ENCODE measurements at regions not wholly inside any gene's neighbourhood (a gene's known extent, or its start where the extent isn't known, plus 50 kb on each side); places are given as distances from the start of the nearest gene placed in this dataset.
"Not testable (repeated sequence)": the region's sequence is repeated elsewhere in the genome, so short reads cannot be mapped to it uniquely, and the experiment has no call there.

DNA sequence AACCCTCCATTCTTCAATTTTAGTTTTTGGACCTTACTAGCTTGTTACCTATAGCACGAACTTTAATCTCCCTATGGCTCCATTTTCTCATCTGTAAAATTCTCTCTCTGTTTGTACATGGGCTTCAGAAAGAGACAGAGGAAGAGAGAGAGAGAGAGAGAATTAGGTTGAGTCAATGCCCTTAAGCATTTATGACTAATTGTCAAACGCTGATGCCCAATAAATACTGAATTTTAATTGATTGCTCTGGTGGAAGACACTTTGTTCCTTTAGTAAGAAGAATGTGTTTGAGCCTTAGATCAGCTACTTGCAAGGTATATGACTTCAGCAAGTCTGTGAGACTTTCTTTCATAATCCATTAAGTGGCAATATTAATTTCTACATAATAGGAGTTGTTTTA, 743.1 kb upstream of the ADGRL4 start:
- no peak for DNase-seq (ENCODE audit: low spot score)

DNA sequence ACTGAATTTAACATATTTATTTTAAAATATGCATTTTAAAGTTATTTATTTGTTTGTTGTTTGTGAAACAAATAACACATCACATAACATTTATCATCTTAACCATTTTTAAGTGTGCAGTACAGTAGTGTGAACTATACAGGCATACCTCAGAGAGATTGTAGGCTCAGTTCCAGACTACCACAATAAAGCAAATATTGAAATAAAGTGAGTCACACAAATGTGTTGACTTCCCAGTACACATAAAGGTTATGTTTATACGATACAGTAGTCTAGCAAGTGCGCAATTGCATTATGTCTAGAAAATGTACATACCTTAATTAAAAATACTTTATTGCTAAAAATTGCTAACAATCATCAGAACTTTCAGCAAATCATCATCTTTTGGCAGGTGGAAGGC, 739.4 kb upstream of the ADGRL4 start:
- no peak for DNase-seq (ENCODE audit: low spot score)

DNA sequence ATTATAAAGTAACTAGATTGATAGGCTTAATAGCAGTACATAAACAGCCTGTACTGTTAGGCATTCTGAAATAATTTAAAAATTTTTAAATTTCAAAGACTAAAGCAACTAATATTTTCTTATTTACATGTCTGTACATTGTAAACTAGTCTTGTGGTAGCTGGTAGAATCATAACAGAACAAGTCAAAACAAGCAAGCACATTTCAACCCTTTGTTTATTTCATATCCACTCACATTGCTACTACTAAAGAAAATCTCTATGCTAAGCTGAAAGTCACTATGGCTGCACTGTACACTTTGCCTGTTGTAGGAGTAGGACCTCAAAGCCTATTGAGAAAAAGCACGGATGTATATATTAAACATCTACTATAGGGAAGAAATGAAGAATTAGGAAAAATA, 738.2 kb upstream of the ADGRL4 start:
- DNase-seq (ENCODE audit: low spot score) = no peak

GRCh38 chr1:79741720-79742421, 735.3 kb upstream of the ADGRL4 start:
- DNase-seq (ENCODE audit: low spot score) = no peak

DNA sequence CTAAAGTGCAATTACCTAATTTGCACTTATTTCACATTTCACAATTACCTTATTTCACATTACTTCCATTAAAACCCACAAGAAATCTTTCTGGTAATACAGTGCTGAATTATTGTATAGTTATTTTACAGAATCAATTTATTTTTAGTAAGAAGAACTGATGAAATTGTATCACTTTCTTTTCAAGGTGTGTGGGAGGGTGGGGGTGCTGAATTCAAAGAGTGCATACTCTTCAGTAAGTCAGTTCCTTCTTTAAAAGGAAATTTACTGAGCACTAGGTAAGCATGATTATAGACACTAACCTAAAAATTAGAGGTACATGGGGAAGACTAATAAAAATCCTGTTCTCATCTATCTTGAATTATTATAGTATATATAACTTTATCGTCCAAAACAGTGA, 731.6 kb upstream of the ADGRL4 start:
- DNase-seq (ENCODE audit: low spot score) = no peak

- DNase-seq (ENCODE audit: low spot score) = no peak
Measured at GRCh38 chr1:79737193-79737592, 730.7 kb upstream of the ADGRL4 start.

DNA sequence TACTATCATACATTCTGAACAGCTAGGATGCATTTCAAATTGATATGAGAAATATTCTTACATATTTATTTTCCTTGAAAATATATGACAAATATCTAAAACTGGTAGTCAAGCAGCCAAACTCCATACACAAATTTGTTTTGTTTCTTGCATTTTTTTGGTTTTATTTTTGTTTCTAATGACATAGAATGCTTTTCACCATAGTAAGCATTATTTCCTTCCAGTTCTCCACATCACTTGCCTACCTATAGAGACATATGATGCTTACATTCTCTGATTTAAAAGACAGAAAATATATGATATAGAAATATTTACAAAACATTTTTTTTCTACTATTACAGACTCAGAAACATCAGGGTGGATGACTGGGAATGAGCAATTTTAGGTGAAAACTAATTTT, 726.4 kb upstream of the ADGRL4 start:
- no peak for DNase-seq (ENCODE audit: low spot score)

GRCh38 chr1:79726911-79727310, 720.4 kb upstream of the ADGRL4 start:
- DNase-seq (ENCODE audit: low spot score) = no peak

GRCh38 chr1:79726321-79726720, 719.8 kb upstream of the ADGRL4 start:
- no peak for DNase-seq (ENCODE audit: low spot score)

GRCh38 chr1:79716447-79716846, 709.9 kb upstream of the ADGRL4 start:
- peak; percentile 4 for DNase-seq (ENCODE audit: low spot score)

- no peak for DNase-seq (ENCODE audit: low spot score)
Measured at GRCh38 chr1:79714664-79715063, 708.1 kb upstream of the ADGRL4 start.

GRCh38 chr1:79711001-79711431, 704.5 kb upstream of the ADGRL4 start:
- no peak for DNase-seq (ENCODE audit: low spot score)

DNA sequence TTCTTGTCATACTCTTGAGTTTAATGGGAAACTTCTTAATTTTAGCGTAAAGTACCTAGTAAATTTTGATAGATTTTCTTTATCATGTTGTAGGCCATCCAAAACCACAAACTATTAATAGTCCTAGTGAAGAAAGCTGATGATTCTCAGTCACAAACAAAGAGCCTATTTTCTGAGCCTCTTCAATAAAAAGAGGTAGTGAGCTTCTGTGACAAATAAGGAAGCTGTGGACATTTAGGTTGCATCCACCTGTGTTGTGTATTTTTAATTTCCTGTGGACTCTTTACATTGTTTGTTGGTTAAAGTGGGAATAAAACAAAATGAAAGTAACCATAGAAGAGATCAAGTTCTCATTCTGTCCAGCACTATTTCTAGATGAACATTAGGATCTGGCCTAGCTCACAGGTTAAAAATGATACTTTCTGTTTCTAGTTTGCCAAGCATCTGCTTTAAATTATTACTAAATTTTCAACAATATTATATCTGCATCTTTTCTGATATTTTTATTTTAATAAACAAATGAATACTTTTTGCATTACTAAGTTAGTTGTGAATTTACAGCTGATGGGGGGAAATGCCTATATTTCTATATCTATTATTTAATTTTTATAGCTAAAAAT, 702.2 kb upstream of the ADGRL4 start:
- no peak for DNase-seq (ENCODE audit: low spot score)

- no peak for DNase-seq (ENCODE audit: low spot score)
Measured at GRCh38 chr1:79705218-79705617, 698.7 kb upstream of the ADGRL4 start.

- DNase-seq (ENCODE audit: low spot score) = no peak
Measured at GRCh38 chr1:79704067-79704466, 697.5 kb upstream of the ADGRL4 start.

GRCh38 chr1:79702336-79702999, 695.9 kb upstream of the ADGRL4 start:
- not testable (repeated sequence) for DNase-seq (ENCODE audit: low spot score)

GRCh38 chr1:79695138-79695537, 688.6 kb upstream of the ADGRL4 start:
- DNase-seq (ENCODE audit: low spot score) = no peak

- no peak for DNase-seq (ENCODE audit: low spot score)
Measured at GRCh38 chr1:79694241-79694640, 687.7 kb upstream of the ADGRL4 start.

DNA sequence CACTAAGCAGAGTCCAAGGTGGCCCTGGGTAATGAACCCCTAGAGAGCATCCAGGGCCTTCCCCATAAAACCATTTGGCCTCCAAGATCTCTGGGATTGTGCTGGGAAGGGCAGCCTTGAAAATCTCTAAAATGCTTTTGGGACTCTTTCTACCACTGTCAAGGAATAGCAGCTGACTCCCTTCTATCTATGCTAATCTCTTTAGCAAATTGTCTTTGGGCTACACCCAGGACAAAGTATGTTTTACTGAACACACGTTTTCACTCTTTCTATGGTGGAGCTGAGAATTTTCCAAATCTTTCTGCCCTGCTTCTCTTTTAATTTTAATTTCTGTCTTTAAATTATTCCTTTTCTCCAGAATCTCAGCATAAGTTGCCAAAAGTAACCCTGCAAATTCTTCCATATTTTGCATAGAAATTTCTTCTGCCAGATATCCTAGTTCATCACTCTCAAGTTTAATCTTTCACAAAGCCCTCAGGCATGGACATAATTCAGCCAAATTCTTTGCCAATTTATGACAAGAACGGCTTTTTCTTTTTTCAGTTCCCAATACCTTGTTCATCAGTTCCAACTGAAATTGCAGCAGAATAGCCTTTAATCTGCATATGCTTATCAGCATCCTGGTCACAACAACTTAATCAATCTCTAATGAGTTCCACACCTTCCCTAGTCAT, 687.0 kb upstream of the ADGRL4 start:
- no peak for DNase-seq (ENCODE audit: low spot score)

DNA sequence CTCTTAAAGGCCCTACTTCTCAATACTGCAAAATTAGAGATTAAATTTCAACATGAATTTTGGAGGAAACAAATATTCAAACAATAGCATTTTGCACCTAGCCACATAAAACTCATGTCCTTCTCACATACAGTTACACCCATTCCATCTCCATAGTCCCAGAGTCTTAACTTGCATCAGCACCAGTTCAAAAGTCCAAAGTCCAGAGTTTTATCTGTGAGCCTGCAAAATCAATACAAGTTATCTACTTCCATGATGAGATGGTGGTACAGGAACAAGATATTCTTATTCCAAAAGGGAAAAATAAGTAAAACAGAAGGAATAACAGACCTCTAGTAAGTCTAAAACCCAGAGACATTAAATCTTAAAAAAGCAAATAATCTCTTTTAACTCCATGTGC, 686.0 kb upstream of the ADGRL4 start:
- DNase-seq (ENCODE audit: low spot score) = no peak

DNA sequence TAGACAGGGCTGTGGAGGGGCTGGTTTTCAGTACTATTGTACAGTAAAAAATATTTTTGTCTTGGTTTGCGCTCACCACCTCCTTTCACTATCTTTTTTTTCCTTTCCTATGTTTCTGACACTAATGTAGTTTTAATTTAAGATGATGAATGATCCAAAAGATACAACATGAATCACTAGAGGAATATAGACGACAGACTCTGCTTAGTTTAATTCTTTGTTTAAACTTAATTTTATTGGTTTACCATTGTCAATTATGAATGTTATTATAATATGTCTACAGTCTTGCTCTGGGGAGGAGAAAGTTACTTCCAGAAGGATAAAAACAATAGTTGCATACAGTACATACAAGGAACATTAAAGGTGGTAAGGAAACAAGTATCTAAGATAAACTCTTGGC, 682.4 kb upstream of the ADGRL4 start:
- DNase-seq (ENCODE audit: low spot score) = no peak

- no peak for DNase-seq (ENCODE audit: low spot score)
Measured at GRCh38 chr1:79683420-79683819, 676.9 kb upstream of the ADGRL4 start.

DNA sequence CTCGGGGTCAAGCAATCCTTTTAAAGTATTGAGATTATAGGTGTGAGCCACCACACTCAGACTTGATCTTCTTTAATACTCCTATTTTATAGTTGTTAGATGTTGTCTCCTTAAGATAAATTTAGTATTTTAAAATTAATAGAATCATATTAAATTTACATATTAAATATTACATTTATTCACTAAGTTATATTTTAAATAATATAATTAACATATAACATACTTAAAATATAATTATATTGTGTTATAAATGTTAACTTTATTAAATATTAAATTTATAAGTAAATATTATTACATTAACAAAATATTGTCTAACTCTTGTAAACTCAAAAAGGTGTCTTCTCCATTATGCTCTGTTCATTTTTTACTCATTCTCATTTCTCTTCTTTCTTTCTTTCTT, 675.9 kb upstream of the ADGRL4 start:
- no peak for DNase-seq (ENCODE audit: low spot score)

Data from Ammon's horn (tissue), 1 donor.